Right lobe of liver (tissue), 4 donors: ENCODE measurements at regions not wholly inside any gene's neighbourhood (a gene's known extent, or its start where the extent isn't known, plus 50 kb on each side); places are given as distances from the start of the nearest gene placed in this dataset.

Experiments used
- POLR2A ChIP-seq: fragments of 450-650 bp; IDR thresholded peaks from one replicate; pipeline ENCODE4 v1.6.1; 2017; ENCODE audit warnings: antibody characterized with exemption, mild to moderate bottlenecking
- TF ChIP-seq, protein P1 (sequence below), 4 donors: fragments of 200-600 bp in 3 of 4; fragments of 450-650 bp in 1 of 4; IDR thresholded peaks; one replicate each; pipeline versions ENCODE4 v1.5.1 to v1.8.0; 2016 to 2022; ENCODE audit warnings: antibody characterized with exemption in 4 of 4, mild to moderate bottlenecking in 2 of 4
- donor health status: DM: no; HTN: no; CAD: no.
- donor health status: DM: no; HTN: no; CAD: no.
- donor health status: DM: no; HTN: yes; CAD: no.

DNA sequence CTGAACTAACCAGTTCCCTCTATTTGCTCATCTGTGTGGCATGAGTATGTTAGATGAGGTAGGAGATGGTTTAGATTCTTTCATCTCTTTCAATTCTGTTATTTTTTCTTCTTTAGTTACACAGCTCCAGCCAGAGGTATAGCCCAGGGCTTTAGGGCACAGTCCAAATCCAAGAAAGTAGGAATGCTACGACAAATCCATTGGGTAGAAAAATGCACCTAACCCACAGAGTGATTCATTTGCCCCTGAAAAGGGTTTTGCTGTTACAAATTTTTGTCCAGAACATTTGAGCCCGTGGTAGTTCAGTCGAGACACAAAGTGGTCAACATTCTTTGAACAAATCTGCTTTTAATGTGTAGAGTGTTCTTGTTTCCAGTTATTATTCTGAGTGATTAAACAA, 250.7 kb downstream of the HS3ST3A1 start:
- TF ChIP-seq, protein P1, sequence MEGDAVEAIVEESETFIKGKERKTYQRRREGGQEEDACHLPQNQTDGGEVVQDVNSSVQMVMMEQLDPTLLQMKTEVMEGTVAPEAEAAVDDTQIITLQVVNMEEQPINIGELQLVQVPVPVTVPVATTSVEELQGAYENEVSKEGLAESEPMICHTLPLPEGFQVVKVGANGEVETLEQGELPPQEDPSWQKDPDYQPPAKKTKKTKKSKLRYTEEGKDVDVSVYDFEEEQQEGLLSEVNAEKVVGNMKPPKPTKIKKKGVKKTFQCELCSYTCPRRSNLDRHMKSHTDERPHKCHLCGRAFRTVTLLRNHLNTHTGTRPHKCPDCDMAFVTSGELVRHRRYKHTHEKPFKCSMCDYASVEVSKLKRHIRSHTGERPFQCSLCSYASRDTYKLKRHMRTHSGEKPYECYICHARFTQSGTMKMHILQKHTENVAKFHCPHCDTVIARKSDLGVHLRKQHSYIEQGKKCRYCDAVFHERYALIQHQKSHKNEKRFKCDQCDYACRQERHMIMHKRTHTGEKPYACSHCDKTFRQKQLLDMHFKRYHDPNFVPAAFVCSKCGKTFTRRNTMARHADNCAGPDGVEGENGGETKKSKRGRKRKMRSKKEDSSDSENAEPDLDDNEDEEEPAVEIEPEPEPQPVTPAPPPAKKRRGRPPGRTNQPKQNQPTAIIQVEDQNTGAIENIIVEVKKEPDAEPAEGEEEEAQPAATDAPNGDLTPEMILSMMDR (IDR thresholded peaks at IDR 0.05) = no peak
- no peak for TF ChIP-seq POLR2A
